ENCODE measurements at regions not wholly inside any gene's neighbourhood (a gene's known extent, or its start where the extent isn't known, plus 50 kb on each side); places are given as distances from the start of the nearest gene placed in this dataset.

DNA sequence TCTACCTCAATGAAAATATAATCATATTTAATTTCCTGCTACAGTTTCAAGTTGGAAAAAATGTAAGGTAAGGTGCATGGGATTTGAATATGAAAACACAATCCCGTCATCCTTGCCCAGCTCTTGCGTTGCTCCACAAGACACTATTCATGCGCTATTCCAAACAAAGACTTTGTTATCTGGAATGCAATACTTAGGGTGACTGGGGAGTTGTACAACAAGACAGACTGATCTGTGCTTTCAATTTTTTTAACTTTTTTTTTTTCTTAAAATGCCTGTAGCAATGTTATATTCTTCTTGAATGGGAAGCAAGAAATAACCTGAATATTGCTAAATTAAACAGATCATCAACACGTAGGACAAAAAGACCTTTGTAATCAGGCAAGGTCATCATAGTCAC, 1077.2 kb downstream of the TTLL7 start:
- no peak for TF ChIP-seq FOXM1 (IDR thresholded peaks at IDR 0.05; ENCODE audit: borderline replicate concordance, low read depth)
- TF ChIP-seq TAF1 (IDR thresholded peaks at IDR 0.05; ENCODE audit: low read depth): no peak
- TF ChIP-seq EGR1 (IDR thresholded peaks at IDR 0.05): no peak
- no peak for TF ChIP-seq CEBPB (IDR thresholded peaks at IDR 0.05)
- TF ChIP-seq RAD21 (IDR thresholded peaks at IDR 0.05; ENCODE audit: low read depth): no peak
- TF ChIP-seq, protein P1, sequence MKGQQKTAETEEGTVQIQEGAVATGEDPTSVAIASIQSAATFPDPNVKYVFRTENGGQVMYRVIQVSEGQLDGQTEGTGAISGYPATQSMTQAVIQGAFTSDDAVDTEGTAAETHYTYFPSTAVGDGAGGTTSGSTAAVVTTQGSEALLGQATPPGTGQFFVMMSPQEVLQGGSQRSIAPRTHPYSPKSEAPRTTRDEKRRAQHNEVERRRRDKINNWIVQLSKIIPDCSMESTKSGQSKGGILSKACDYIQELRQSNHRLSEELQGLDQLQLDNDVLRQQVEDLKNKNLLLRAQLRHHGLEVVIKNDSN (IDR thresholded peaks at IDR 0.05): no peak
- TF ChIP-seq, protein P2, sequence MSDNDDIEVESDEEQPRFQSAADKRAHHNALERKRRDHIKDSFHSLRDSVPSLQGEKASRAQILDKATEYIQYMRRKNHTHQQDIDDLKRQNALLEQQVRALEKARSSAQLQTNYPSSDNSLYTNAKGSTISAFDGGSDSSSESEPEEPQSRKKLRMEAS (IDR thresholded peaks at IDR 0.05): no peak
- TF ChIP-seq EP300 (IDR thresholded peaks at IDR 0.05; ENCODE audit: borderline replicate concordance): no peak
- TF ChIP-seq TCF12 (IDR thresholded peaks at IDR 0.05; ENCODE audit: low read depth): no peak
- TF ChIP-seq, protein P3, sequence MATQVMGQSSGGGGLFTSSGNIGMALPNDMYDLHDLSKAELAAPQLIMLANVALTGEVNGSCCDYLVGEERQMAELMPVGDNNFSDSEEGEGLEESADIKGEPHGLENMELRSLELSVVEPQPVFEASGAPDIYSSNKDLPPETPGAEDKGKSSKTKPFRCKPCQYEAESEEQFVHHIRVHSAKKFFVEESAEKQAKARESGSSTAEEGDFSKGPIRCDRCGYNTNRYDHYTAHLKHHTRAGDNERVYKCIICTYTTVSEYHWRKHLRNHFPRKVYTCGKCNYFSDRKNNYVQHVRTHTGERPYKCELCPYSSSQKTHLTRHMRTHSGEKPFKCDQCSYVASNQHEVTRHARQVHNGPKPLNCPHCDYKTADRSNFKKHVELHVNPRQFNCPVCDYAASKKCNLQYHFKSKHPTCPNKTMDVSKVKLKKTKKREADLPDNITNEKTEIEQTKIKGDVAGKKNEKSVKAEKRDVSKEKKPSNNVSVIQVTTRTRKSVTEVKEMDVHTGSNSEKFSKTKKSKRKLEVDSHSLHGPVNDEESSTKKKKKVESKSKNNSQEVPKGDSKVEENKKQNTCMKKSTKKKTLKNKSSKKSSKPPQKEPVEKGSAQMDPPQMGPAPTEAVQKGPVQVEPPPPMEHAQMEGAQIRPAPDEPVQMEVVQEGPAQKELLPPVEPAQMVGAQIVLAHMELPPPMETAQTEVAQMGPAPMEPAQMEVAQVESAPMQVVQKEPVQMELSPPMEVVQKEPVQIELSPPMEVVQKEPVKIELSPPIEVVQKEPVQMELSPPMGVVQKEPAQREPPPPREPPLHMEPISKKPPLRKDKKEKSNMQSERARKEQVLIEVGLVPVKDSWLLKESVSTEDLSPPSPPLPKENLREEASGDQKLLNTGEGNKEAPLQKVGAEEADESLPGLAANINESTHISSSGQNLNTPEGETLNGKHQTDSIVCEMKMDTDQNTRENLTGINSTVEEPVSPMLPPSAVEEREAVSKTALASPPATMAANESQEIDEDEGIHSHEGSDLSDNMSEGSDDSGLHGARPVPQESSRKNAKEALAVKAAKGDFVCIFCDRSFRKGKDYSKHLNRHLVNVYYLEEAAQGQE (IDR thresholded peaks at IDR 0.05; ENCODE audit: low read depth): no peak
- no peak for TF ChIP-seq CREB1 (IDR thresholded peaks at IDR 0.05; ENCODE audit: low read depth)

DNA sequence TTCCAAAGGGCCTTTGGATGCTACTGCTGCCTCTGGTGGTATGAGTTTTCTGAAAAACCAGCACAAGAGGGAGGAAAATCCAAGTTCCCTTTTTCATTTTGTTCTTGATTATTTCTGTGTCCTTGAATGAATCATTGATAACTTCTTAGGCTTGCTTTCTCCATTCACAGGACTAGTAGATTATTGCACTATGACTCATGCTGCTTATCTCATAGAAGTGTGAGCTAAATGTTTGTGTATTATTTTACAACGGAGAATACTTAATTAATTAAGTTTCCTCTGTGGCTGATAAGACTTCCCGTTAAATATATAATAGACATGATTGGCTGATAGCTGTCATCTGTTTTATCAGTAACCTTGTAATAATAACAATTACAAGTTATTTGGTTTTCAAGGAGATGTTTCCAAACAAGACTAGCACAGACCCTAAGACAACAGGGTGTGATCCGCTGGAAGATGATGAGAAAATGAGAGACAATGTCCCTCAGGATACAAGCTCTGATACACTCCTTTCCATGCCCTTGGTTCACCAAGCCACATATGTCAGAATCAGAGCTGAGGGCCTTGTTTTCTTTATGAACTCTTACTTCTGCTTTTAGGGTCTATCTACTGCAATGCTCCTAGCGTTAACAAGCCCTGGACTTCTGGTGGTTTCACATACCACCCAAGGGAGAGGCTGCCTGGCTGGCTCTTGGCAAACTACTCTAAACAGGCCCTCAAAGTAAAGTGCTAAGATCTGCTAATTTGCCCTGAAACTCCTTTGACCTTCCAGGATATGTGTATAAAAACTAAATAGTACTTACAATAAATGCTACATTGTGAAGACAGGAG, 1078.3 kb downstream of the TTLL7 start:
- TF ChIP-seq TEAD4 (IDR thresholded peaks at IDR 0.05): no peak
- no peak for TF ChIP-seq TAF1 (IDR thresholded peaks at IDR 0.05; ENCODE audit: low read depth)
- TF ChIP-seq, protein P1 (IDR thresholded peaks at IDR 0.05): no peak
- TF ChIP-seq CREB1 (IDR thresholded peaks at IDR 0.05; ENCODE audit: low read depth): no peak
- TF ChIP-seq TCF12 (IDR thresholded peaks at IDR 0.05; ENCODE audit: low read depth): no peak
- no peak for TF ChIP-seq EGR1 (IDR thresholded peaks at IDR 0.05)
- no peak for TF ChIP-seq CEBPB (IDR thresholded peaks at IDR 0.05)
- TF ChIP-seq ZBTB7A (IDR thresholded peaks at IDR 0.05; ENCODE audit: low read depth): no peak
- no peak for TF ChIP-seq YY1 (IDR thresholded peaks at IDR 0.05; ENCODE audit: low read depth)
- no peak for TF ChIP-seq FOXM1 (IDR thresholded peaks at IDR 0.05; ENCODE audit: borderline replicate concordance, low read depth)
- no peak for TF ChIP-seq RAD21 (IDR thresholded peaks at IDR 0.05; ENCODE audit: low read depth)
- no peak for TF ChIP-seq EP300 (IDR thresholded peaks at IDR 0.05; ENCODE audit: borderline replicate concordance)
- TF ChIP-seq NFIC (IDR thresholded peaks at IDR 0.05): no peak

DNA sequence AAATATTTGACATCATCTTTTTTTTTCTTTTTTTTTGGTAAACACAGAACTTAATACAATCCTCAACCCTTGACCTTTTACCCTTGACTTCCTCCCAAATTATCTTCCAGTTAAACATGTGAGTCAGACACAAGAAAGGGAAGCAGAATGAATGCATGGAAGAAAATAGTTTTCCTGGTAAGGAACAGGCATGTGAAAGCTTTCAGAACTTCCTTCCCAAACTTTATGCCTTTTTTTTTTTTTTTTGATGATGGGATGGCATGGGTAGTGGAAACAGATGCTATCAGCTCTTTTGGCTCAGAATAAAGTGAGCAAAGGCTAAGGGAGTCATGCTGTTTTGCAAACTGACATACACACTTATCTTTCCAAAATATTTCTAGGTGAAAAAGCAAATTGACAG, 1079.1 kb downstream of the TTLL7 start:
- TF ChIP-seq EP300 (IDR thresholded peaks at IDR 0.05; ENCODE audit: borderline replicate concordance) (no peak), FOXM1 (IDR thresholded peaks at IDR 0.05; ENCODE audit: borderline replicate concordance, low read depth) (no peak), TAF1 (IDR thresholded peaks at IDR 0.05; ENCODE audit: low read depth) (no peak), TEAD4 (IDR thresholded peaks at IDR 0.05) (no peak), RAD21 (IDR thresholded peaks at IDR 0.05; ENCODE audit: low read depth) (no peak), CEBPB (IDR thresholded peaks at IDR 0.05) (no peak), TCF12 (IDR thresholded peaks at IDR 0.05; ENCODE audit: low read depth) (no peak), NFIC (IDR thresholded peaks at IDR 0.05) (no peak), YY1 (IDR thresholded peaks at IDR 0.05; ENCODE audit: low read depth) (no peak), ZBTB7A (IDR thresholded peaks at IDR 0.05; ENCODE audit: low read depth) (no peak), EGR1 (IDR thresholded peaks at IDR 0.05) (no peak), CREB1 (IDR thresholded peaks at IDR 0.05; ENCODE audit: low read depth) (no peak)
- TF ChIP-seq, protein P2 (IDR thresholded peaks at IDR 0.05): no peak
- TF ChIP-seq, protein P3 (IDR thresholded peaks at IDR 0.05; ENCODE audit: low read depth): no peak

DNA sequence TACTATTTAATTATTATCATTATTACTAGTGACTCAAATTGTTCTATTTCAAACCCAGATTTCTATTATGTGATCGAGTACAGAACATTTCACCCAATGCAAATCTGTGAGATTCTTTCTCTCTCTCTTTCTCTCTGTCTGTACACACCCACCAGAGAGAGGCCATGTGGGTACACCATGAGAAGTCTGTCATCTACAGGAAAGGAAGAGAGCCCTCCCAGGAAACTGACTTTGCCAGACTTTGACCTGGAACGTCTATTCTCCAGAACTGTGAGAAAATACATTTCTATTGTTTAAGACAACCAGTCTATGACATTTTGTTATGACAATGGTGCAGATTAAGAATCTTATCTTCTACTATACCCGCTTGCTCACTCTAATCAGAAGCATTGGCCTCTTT, 1091.6 kb downstream of the TTLL7 start:
- no peak for TF ChIP-seq TAF1 (IDR thresholded peaks at IDR 0.05; ENCODE audit: low read depth)
- no peak for TF ChIP-seq CEBPB (IDR thresholded peaks at IDR 0.05)
- TF ChIP-seq RAD21 (IDR thresholded peaks at IDR 0.05; ENCODE audit: low read depth): no peak
- TF ChIP-seq FOXM1 (IDR thresholded peaks at IDR 0.05; ENCODE audit: borderline replicate concordance, low read depth): no peak
- no peak for TF ChIP-seq ZBTB7A (IDR thresholded peaks at IDR 0.05; ENCODE audit: low read depth)
- no peak for TF ChIP-seq CREB1 (IDR thresholded peaks at IDR 0.05; ENCODE audit: low read depth)
- TF ChIP-seq, protein P2 (IDR thresholded peaks at IDR 0.05): no peak
- TF ChIP-seq, protein P1 (IDR thresholded peaks at IDR 0.05): no peak
- TF ChIP-seq EP300 (IDR thresholded peaks at IDR 0.05; ENCODE audit: borderline replicate concordance): no peak

All from Ishikawa (cell line).